H1 (cell line): ENCODE measurements at regions not wholly inside any gene's neighbourhood (a gene's known extent, or its start where the extent isn't known, plus 50 kb on each side); places are given as distances from the start of the nearest gene placed in this dataset.

Experiments used
- CHD2 ChIP-seq: IDR thresholded peaks from 2 replicates; pipeline ENCODE4 v1.6.1; 2012; ENCODE audit warnings: low read length, improper control_type of control experiment
- KDM4A ChIP-seq: IDR thresholded peaks from one replicate; pipeline ENCODE4 v1.7.1; 2012; ENCODE audit warnings: low read depth, mild to moderate bottlenecking, moderate library complexity, low read length, inconsistent platforms; ENCODE audit not compliant: severe bottlenecking
- KDM5A ChIP-seq: fragments of 200-600 bp; IDR thresholded peaks from 2 replicates; pipeline ENCODE4 v1.7.1; 2012; ENCODE audit warnings: mild to moderate bottlenecking, low read length, inconsistent platforms, mixed read lengths
- ZNF274 ChIP-seq: IDR thresholded peaks from 2 replicates; pipeline ENCODE4 v1.7.0; 2012; ENCODE audit warnings: low read length, borderline replicate concordance; ENCODE audit errors: extremely low read depth

DNA sequence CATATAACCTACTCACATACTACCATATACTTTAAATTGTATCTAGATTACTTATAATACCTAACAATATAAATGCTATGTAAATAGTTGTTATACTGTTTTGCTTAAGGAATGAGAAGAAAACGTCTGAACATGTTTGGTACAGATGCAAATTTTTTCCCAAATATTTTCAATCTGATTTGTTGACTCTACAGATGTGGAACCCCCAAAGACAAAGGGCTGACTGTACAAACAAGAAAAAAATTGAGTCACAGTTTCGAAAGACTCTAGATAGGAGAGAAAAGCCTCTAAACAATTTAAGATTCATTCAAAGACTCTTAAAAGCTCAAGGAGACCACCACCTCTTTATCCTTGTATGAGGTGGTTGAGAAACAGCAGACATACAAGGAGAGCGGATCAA lies 142.8 kb downstream of the SLC7A11 start (continued):
- TF ChIP-seq KDM4A (no peak), KDM5A (no peak), ZNF274 (no peak), CHD2 (no peak)
